ENCODE measurements at regions not wholly inside any gene's neighbourhood (a gene's known extent, or its start where the extent isn't known, plus 50 kb on each side); places are given as distances from the start of the nearest gene placed in this dataset.

DNA sequence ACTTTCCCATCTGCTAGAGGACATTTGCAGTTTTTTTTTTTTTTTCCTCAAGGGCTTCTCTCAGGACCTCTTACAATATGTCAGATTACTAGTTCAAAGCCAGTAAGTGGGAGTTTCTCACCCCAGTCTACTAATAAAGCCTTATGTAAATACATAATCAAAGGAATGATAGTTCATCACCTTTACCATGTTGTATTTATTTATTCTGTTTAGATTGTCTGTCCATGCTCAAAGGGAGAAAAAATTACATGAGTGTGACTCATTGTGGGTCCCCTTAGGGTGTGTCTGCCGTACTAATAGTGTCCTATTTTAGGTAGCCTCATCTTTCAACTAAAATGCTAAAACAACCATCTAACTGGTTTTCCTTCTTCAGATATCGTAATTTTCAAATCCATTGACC lies 917.6 kb downstream of the EPHA3 start:
- Histone ChIP-seq H3K4me3 (ENCODE audit: low read depth, low read length) (no peak overlapping the region), H3K27me3 (ENCODE audit: control insufficient read depth, insufficient read depth, low read length) (no peaks in the 10 kb centered on the region), H3K36me3 (ENCODE audit: control insufficient read depth, insufficient read depth, low read length) (no peaks in the 10 kb centered on the region)
- FAIRE-seq (no peak), DNase-seq (ENCODE audit: low read depth) (no peak)
- TF ChIP-seq, protein P1, sequence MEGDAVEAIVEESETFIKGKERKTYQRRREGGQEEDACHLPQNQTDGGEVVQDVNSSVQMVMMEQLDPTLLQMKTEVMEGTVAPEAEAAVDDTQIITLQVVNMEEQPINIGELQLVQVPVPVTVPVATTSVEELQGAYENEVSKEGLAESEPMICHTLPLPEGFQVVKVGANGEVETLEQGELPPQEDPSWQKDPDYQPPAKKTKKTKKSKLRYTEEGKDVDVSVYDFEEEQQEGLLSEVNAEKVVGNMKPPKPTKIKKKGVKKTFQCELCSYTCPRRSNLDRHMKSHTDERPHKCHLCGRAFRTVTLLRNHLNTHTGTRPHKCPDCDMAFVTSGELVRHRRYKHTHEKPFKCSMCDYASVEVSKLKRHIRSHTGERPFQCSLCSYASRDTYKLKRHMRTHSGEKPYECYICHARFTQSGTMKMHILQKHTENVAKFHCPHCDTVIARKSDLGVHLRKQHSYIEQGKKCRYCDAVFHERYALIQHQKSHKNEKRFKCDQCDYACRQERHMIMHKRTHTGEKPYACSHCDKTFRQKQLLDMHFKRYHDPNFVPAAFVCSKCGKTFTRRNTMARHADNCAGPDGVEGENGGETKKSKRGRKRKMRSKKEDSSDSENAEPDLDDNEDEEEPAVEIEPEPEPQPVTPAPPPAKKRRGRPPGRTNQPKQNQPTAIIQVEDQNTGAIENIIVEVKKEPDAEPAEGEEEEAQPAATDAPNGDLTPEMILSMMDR (IDR thresholded peaks at IDR 0.05; ENCODE audit: insufficient read depth, low read length, severe bottlenecking) = no peak

GRCh38 chr3:90026406-90026805 lies 919.0 kb downstream of the EPHA3 start:
- no peak overlapping the region for H3K4me3 ChIP-seq (ENCODE audit: low read depth, low read length)
- no peaks in the 10 kb centered on the region for H3K36me3 ChIP-seq (ENCODE audit: control insufficient read depth, insufficient read depth, low read length)
- no peak for DNase-seq (ENCODE audit: low read depth)
- H3K27me3 ChIP-seq (ENCODE audit: control insufficient read depth, insufficient read depth, low read length) = no peaks in the 10 kb centered on the region
- TF ChIP-seq, protein P1 (IDR thresholded peaks at IDR 0.05; ENCODE audit: insufficient read depth, low read length, severe bottlenecking) = no peak
- FAIRE-seq = no peak

DNA sequence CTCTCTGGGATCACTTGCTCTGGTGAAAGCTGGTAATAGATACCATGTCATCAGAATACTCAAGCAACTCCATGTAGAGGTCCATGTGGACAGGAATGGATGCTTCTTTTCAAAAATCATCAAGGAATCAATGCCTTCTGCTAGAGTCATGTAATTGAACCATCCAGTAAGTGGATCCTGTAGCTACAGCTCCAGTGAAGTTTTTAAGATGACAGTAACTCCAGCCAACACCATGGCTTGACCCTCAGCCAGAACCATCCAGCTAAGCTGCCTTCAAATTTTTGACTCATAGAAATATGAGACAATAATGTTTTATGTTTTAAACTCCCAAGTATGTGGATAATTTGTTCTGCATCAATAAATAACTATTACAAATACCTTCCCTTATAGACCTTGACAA lies 923.7 kb downstream of the EPHA3 start:
- H3K36me3 ChIP-seq (ENCODE audit: control insufficient read depth, insufficient read depth, low read length) = no peaks in the 10 kb centered on the region
- H3K4me3 ChIP-seq (ENCODE audit: low read depth, low read length) = no peak overlapping the region
- FAIRE-seq (no peak), DNase-seq (ENCODE audit: low read depth) (no peak)
- TF ChIP-seq, protein P1 (IDR thresholded peaks at IDR 0.05; ENCODE audit: insufficient read depth, low read length, severe bottlenecking) = no peak
- no peaks in the 10 kb centered on the region for H3K27me3 ChIP-seq (ENCODE audit: control insufficient read depth, insufficient read depth, low read length)

DNA sequence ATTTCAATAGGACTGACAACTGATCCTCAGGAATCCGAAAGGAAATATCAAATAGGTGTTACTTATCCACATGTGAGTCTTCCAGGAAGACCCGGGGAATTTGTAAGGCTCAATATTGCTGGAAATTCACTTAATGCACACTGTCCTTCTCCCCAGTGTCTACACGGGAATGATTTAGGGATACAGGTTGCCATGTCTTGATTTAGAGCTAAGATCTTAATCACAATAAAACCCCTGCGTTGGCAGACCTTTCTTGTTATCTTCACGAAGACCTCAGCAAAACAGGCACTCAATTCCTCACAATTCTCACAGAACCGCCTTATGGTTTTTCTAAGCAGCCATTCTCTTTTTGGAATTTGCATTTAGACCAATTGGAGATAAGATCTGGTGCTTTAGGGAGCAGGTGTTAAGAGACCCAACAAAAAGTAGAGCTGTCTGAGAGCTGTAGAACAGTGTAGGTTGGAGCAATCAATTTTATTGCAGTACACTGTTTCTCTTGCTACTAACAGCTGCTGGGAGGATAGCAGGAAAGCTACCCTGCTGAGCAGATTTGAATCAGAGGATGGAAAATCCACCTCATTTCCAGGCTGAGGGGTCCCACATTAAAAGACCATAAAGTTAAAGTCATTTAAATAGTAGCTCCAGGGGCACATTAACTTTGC lies 925.7 kb downstream of the EPHA3 start:
- Histone ChIP-seq H3K27me3 (ENCODE audit: control insufficient read depth, insufficient read depth, low read length) (no peaks in the 10 kb centered on the region), H3K4me3 (ENCODE audit: low read depth, low read length) (no peak overlapping the region), H3K36me3 (ENCODE audit: control insufficient read depth, insufficient read depth, low read length) (no peaks in the 10 kb centered on the region)
- DNase-seq (ENCODE audit: low read depth) (no peak), FAIRE-seq (no peak)
- TF ChIP-seq, protein P1 (IDR thresholded peaks at IDR 0.05; ENCODE audit: insufficient read depth, low read length, severe bottlenecking) = no peak

DNA sequence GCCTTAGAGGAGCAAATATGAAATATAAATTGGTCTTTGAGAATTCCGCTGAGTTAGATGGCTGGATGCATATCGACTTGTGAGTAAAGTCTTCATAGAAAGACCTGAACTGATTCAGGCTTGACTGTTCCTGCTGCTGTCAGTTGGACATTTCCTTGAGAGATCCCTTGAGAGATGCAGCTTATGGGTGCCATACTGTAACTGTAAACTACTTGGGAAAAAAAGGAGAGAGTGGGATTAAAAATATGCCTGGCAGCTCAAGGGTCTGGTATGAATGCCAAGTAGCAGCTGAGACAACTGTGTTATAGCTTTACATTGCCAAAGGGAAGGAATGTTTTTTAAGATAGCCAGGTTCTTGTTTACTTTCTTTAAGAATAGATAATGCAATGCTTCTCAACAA lies 926.6 kb downstream of the EPHA3 start:
- TF ChIP-seq, protein P1 (IDR thresholded peaks at IDR 0.05; ENCODE audit: insufficient read depth, low read length, severe bottlenecking) = no peak
- no peaks in the 10 kb centered on the region for H3K36me3 ChIP-seq (ENCODE audit: control insufficient read depth, insufficient read depth, low read length)
- no peak for FAIRE-seq
- H3K27me3 ChIP-seq (ENCODE audit: control insufficient read depth, insufficient read depth, low read length) = no peaks in the 10 kb centered on the region
- no peak overlapping the region for H3K4me3 ChIP-seq (ENCODE audit: low read depth, low read length)
- DNase-seq (ENCODE audit: low read depth) = no peak

DNA sequence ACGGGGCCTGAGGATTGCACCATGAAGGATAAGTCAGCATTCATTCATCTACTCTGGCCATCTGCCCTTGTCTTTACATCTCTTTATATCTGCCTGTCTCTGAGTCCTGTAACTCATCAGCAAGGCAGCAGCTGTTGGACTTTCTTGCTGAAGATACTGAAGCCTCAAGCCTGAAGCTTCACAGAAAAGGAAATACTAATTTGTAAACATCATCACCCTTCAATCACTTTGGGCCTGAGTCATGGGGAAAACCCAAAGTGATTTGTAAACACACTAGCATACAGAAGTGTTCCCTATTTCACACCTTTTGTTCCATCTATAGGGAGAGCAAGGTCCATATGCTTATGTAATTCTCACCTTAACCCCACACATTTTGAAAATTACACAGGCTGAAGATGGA lies 928.2 kb downstream of the EPHA3 start:
- no peak overlapping the region for H3K4me3 ChIP-seq (ENCODE audit: low read depth, low read length)
- TF ChIP-seq, protein P1 (IDR thresholded peaks at IDR 0.05; ENCODE audit: insufficient read depth, low read length, severe bottlenecking) = no peak
- H3K27me3 ChIP-seq (ENCODE audit: control insufficient read depth, insufficient read depth, low read length) = no peaks in the 10 kb centered on the region
- H3K36me3 ChIP-seq (ENCODE audit: control insufficient read depth, insufficient read depth, low read length) = no peaks in the 10 kb centered on the region
- DNase-seq (ENCODE audit: low read depth) (peak; percentile 39), FAIRE-seq (no peak)
